Astrocyte of the hippocampus (primary cell): ENCODE measurements at regions not wholly inside any gene's neighbourhood (a gene's known extent, or its start where the extent isn't known, plus 50 kb on each side); places are given as distances from the start of the nearest gene placed in this dataset.

ENCODE experiments used
- DNase-seq: peaks from one replicate; pipeline ENCODE4 v3.0.0; 2011; ENCODE audit warnings: low read depth, low spot score

DNA sequence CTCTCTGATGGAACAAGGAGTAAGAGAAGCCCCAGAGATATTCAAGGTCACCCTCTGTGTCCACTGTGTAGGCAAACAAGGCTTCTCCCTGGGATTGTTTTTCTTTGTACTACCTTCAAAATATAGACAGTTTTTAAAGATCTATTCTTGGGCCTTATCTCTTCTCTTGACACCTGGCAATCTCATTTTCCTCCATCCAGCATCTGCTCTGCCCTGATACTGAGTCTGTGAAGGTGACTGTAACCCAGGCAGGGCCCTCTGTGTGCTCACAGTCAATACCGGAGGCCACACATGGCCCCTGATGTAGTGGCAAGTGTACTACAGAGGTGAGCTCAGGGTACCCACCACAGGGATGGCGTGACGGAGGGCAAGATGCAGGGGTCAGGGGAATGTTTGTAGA lies 221.1 kb downstream of the SNX10 start:
- DNase-seq, result no peak

DNA sequence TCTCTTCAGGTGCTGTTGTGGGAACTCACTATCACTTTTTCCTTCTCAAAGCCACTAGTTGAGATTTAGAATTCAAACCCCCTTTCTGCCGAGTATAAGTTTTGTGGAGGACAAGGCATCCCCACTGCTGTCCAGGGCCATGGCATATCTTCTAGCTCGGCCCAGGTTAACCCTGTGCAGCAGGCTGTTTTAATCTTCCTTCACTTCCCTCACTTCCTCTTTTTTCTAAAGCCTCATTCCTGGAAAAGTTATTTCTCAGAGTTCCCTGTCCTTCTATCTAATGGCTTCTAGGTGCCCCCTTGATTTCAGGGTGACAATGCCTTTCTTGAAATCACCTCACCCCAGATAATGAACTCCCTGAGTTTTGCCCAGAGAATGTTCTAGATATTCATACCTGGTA lies 222.3 kb downstream of the SNX10 start:
- DNase-seq, result no peak

DNA sequence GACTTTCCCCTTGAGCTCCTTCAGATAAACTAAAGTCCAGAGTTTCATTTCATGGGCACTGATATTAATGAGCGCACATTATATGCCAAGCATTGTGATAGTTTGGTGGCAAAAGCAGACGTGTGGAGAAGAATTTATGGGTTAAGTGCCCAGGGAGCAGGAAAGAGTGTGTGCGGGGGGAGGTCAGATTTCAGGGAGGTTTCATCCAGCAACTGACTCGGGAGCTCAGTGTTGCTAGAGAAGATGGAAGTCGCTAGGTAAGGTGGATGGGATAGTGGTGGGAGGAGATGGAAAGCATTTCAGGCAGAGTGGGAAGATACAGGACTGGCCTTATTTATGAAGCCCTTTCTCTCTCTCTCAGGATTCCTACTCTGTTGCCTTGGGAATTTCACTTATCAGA lies 223.0 kb downstream of the SNX10 start:
- DNase-seq, result no peak

DNA sequence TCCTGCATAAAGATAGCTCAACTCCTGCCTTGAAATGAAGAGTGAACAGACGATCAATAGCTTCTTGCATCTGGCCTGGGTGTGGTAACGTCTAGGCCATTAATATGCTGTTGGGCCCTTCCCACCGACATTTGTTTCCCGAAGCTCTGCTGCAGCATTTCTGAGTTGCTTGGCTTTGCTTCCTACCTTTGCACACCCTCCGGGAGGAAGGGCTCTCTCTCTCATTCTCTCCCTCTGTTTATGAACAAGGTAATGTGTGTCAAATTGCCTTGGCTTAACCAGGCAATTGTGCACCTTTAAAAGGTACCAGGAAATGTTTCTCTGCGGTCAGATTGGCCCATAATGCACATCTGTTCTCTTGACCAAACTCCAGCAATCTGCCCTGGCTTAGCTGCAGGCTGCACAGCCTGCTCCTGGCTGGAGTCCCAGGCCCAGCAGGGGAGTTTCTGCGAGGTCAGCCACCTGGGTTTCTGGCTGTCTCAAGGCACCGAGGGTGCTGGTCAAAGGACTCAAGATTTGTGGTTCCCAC lies 223.7 kb downstream of the SNX10 start:
- DNase-seq, result peak; percentile 38

DNA sequence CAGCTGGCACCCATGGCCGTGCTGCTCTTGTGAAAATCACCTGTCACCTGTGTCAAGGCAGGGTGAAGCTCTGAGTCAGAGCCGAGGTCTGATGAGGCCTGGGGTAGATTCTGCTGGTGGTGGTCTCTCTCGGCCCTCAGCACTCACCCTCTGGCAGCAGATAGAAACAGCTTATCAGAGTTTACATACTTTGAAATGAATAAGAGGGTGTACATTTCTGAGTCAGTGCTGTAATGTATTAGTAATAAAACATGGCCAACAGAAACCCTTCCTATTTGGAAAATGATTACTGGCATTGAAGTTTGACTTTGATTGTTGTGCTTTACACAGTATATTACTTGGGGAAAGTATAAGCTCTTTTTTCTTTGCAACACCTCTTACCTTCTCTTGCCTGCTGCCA lies 228.8 kb downstream of the SNX10 start:
- no peak for DNase-seq

DNA sequence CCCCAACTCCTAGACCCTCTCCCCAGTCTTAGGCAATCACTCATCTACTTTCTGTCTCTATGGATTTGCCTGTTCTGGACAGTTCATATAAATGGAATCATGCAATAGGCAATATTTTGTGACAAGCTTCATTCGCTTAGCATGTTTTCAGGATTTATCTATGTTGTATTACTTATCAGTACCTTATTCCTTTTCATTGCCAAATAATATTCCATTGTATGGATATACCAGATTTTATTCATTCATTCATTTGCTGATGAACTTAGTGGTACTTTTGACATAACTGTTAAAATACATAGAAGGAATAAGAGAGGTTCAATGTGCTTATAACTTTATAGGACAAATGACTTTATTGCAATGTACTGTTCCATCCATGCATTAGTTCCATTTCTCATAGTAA lies 231.0 kb downstream of the SNX10 start:
- no peak for DNase-seq

DNA sequence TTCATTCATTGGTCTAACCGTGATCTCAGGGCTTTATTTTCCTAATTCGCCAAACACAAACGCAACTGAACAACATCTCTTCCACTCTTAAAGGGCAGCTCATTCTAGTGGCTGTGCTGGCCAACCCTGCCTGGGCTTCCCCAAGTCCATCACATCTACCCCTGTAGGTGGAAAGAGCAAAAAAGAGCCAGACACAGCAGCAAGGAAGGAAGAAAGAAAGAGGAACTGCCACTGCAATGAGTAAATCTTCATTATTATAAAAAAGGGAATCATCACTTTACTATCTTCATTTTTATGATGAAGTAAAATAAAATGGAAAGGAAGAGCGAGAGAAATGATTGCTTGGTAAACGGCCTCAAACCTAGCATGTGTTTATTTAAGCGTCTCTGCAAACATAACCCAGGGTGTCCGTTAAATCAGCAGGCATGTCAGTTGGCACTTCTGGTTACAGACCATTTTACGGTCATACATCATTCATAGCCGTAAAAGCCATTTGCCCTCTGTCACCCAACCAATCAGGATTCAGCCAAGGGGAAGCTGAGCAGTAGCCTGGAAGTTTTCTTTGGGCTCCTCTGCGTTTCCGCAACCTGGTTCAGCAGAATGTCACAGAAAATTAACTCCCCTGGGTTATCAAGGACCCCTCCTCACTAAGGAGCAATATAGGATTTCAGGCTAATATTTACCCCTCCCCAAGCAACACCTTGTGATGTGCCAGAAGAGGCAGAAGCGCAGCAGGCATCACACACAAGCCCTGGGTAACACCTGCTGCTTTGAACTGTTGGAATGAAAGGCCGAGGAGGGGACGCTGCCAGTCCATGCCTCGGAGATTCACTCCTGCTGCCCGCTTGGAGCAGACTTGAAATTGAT lies 234.0 kb downstream of the SNX10 start:
- DNase-seq, result no peak

DNA sequence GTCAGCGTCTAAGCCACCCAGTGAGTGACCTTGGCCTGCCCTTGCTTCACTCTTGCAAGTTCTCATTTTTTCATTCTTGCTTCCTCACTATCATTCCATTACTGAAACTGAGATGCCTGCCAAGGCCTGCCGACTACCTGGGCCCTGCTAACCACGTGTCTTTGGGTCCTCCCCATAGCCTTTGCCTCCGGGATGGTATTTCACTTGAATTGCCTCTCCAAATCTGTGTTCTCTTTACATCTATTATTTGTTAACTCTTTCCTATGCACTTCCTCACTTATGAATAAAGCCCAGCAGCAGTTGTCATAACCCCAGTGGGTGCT lies 234.6 kb downstream of the SNX10 start:
- DNase-seq, result no peak

DNA sequence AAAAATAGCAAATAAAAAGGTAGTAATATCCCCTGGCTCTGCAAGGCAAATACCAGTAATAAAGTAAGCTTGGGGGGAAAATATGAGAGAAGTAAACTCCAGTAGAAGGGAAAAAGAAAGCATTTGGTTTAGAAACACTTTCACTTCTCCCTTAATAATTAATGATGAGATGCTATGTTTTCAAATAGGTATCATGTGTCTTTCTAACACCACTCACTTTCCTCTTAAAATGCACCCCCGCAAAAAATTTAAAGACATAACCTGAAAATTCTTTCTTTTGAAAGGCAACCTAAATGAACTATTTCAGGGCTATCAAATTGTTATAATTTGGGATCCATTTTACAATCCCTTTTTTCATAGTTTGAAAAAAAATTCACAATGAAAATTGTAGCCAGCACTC lies 240.3 kb downstream of the SNX10 start:
- DNase-seq, result no peak

DNA sequence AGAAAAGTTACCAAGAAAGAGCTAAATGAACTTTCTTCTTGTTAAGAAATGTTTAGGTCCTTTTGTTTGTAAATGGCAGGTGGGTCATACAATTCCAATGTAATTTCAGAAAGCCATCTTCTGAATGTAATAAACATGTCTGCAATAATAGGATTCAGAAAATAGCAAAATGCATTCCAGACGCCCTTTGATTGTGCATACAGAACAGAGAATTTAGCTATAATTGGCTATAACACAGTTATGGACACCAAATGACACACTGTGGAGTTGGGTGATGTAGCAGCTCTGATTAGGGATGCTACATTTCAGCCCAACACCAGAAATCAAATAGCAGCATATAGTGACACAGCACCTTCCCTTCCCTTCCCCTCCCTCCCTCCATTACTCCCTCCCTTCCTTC lies 240.8 kb downstream of the SNX10 start:
- no peak for DNase-seq

DNA sequence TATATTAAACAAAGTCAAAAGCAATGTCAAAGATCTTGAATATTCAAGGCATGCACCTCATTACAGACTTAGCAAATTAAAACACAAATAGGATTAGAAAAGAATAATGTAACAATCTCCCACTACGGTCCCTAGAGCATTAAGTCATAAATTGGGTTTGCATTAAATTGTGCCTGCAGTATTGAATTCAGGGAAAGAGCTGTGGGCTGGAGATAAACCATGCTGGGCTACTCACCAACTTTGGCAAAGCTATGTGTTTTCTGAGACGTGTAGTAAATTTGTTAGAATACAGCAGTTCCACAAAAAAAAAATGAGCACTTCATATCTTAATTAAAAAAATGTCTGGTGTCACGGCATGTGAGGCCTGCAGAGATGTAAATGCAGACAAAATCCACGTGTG lies 241.6 kb downstream of the SNX10 start:
- DNase-seq, result no peak

DNA sequence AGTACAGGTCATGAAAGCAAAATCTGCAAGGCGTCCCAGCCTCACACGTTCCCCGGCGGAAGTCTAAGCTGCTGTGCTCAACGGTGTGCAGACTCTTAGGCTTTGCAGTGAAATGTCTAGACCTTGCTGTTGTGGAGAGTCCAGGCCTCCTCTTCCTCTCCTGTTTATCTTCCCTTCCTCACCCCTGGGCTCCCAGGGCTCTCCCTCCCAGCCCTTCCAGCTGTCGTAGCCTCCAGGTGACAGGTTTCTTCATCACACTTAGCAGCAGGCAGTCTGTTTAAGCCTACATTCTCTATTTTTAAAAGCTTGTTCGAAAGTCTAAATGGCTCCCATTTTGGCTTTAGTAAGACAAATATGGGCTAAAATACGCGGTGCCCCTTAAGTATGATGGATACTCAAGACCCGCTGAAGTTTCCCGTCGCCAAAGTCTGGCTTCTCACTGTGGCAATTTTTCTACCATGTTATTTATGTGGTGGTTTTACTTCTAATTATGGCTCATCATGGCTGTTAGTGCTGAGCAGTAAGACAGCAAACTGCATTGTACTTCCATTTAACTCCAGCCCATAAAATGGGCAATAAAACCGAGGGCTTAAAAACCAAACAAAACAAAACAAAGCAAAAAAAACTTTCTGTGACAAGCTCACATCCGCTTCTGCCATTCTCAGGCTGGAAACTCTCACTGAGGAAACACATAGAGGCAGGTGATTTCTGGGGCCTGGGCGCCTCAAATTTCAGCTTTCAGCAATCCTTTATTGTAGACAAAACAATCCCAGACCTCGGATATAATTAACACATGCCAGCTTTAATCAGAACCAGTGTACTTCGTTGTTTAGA lies 243.2 kb downstream of the SNX10 start:
- DNase-seq, result no peak

DNA sequence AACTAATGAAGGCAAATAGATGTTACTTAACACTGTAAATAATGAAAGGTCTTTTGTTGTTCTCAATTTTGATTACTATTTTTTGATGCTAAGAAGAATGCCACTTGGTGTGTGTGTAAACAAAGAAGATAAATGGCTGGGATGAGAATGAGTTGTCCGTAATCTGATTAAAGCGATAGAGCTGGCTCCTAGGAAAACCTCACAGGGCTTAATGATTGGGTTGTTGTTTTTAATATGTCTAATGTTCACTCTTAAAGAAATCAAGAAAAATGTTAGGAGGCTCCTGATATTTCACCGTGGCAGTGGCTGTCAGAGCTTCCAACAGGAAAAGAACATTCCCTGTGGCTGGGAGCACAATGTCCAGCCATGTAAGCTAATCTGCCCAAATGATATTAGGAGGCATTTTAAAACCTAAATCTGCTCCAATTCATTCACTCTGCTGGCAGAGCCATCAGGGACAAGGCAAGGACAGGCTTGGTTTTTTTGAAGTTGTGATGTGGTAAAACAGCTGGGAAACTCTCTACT lies 243.9 kb downstream of the SNX10 start:
- DNase-seq, result no peak

DNA sequence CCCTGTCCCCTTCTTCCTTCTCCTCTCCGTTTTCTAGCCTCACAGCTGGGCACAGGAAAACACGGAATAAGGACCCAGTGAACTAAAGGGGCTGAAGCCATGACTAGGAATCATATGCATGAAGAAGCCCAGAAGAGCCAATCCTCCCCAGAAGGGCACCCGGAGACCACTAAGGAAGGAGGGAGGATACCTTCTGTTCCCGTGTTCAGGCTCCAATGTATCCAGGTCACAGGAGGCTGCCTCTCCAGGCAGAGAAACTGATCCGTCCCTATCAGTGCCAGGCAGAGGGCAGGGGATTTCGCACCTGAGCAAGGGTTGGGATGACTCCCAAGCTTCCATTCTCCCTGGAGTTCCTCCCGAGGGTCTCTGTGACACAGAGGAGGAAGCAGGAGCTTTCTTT lies 246.6 kb downstream of the SNX10 start:
- no peak for DNase-seq

DNA sequence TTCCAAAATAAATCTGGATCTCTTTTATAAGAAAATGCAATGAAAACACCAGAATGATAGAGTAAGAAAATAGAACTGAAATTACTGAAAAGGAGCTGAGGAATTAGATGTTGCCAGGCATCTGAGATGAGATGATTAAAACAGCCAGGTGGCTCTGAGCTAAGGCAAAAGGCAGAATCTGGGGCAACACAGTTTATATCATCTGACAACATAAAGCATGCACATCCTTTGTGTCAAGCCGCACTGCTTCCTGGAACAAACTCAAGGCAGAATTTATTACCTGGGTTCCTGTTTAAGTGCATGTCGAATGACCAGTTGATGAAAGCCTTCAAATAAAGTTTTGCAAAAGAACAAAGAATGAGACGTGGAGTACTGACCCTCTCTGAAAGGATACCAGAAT lies 247.0 kb downstream of the SNX10 start:
- no peak for DNase-seq

DNA sequence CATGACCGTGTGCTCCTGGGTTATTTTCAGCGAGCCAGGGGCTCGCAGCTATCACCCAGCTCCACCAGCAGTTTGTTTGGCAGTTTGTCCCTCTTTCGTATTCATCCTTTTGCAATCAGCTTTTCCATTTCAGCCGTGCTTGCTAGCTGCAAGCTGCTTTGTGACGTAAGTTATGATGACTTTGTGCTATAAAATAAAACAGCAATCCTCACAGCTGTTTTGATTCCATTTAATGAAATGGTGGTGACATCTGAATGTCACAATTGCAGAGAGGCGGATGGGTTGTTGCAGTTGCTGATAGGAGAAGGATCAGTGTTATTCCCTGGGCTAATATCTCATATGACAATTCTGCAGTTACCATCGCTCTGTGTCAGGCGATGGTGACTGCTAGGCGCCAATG lies 251.7 kb downstream of the SNX10 start:
- DNase-seq, result no peak

DNA sequence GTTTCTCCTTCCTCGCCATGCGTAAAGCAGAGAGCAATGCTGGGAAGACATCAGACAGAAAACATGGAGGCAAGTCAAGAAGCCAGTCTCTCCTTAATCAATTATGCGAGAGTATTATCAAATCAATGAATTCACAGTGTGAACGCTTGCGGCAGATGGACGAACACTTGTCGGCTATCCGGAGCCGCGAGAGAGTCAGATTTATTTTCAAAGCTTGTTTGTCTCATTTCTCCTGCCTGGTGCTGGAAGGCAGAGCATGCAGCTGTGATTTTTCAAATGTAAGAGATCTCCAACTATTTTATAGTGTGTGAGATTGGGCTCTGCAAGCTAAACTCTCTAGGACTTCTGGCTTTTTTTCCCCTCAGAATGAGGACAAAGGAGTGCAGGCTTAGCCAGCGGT lies 252.3 kb downstream of the SNX10 start:
- no peak for DNase-seq

DNA sequence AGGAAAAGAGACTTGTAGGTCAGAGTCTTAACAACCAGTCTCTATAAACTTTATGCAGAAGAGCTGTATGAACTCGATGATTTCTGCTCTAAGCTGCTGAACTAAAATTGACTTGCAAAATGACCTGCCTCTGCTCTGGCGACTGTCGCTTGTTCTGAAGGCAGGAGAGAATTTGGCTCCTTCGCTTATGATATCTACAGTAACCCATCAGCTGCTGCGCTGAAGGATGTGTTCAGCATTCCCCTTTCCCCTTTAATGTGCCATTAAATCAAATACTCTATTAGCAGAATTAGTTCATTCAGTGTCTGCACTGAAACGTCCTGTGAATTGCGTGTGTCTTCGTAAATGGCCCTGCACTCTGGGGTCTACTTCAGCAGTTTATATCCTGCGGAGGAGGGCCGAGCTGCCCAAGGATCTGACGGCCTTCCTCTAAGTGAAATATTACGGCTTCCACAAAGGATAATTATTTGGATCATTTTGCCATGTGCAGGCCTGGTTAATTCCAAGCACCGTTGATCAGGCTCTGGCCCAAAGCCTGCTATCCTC lies 254.9 kb downstream of the SNX10 start:
- no peak for DNase-seq

DNA sequence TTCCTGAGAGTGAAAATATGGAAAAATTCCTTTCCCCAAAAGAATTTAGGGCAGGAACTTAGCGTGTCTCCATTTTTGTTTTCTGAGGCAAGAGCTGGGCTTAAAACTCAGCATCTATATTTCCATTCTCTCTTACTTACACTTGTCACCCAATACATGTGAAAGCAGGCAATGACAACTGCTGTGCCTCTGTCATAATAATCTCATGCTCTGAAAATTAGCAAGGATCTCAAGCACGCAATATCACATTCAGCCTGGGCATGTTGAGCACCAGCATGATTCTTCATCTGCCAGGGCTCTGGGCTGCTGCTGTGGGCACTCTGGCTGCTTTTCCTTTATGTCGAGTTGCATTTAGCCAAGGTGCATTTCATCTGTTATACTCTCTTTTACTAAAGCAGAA lies 255.5 kb downstream of the SNX10 start:
- no peak for DNase-seq

DNA sequence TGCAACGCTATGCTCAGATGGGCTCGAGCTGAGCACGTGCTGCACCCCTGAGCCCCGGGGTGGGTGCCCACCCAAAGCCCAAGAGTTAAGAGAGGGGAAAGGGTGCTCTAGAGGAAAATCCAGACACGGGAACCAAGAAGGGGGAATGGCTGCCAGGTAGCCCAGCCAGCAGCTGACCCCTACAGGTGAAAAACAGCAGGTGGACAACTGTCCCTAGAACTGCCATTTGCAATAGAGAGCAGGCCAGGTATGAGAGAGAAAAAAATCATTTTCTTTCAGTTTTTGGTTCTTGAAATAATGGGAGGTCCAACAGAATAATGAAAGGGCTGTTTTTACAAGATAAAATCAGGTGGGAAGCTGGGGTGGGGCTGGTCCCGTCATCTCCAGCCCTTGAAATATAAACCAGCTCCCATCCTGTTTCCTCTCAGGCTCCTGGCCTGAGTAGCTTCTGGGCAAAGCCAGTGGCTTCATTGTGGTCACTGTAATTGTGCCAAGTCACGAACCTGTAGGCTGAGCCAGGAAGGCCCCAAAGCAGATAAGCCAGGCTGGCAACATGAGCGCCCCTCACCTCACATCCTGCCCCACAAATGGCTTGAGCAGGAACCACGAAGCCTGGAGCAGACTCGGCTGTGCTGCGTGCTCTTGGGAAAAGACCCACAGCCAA lies 257.8 kb downstream of the SNX10 start:
- peak; percentile 65 for DNase-seq

DNA sequence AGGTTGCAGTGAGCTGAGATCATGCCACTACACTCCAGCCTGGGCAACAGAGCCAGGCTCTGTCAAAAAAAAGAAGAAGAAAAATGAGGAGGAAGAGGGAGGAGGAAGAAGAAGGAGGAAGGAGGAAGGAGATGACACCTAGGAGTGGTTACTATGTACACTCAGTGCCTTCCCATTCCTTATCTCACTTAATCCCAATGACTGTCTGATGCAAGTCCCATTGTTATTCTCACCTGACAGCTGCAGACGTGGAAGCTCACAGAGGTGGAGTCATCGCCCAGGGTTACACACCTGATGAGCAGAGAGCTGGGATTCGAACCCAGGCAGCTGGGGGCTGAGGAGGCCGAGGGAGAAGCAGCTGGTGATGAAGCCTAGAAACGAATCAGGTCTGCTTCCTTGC lies 258.8 kb downstream of the SNX10 start:
- no peak for DNase-seq

DNA sequence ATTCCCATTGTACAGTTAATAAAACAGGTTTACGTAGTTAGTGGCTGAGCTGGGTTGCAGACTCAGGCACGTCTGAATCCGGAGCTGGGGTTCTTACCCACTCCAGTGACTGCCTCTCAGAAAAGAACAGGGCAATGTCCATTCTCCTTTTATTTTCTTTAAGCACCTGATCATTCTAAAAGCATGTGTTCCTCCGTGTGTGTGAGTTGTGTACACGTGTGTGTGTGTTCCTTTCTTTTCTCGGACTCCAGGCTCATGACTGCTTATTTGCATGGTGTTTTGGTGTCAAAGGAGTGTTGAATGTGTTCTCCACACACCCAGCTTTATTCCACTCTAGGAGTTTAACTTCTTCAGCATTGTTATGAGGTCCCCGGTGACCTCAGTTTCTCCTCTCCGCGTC lies 260.1 kb downstream of the SNX10 start:
- DNase-seq, result no peak
